GM12878 (cell line): ENCODE measurements at regions not wholly inside any gene's neighbourhood (a gene's known extent, or its start where the extent isn't known, plus 50 kb on each side); places are given as distances from the start of the nearest gene placed in this dataset.

Source experiments
- ATAC-seq: fragments of 200-7000 bp; cut with Tn5 transposase; 3 replicates; pipeline ENCODE4 v1.9.1; 2020; ENCODE audit warnings: mild to moderate bottlenecking, moderate library complexity
- BruUV-seq: library from RNA; stranded (reverse); fragments of 400-500 nt; replicated peaks from 2 replicates; lab custom pipeline; 2021; lab: Mats Ljungman, UMichigan
- CTCF ChIA-PET: fragments of 300-600 bp; sonication (Branson Sonifier 250); formaldehyde crosslinking; extraction: SDS; loops from one replicate; lab custom pipeline; 2021; ENCODE audit warnings: inconsistent platforms; lab: Yijun Ruan, JAX
- POLR2A ChIA-PET: fragments of 350-600 bp; formaldehyde crosslinking; extraction: SDS; loops from one replicate; lab custom pipeline; 2021; ENCODE audit warnings: inconsistent platforms; lab: Charles Lee
- RAD21 ChIA-PET: fragments of 300-600 bp; sonication (Branson Sonifier 250); formaldehyde crosslinking; loops from one replicate; lab custom pipeline; 2023; ENCODE audit warnings: antibody characterized with exemption; ENCODE audit not compliant: unreplicated experiment; lab: Charles Lee
- SMC1A ChIA-PET: fragments of 300-600 bp; sonication (Branson Sonifier 250); formaldehyde crosslinking; loops from one replicate; lab custom pipeline; 2023; ENCODE audit not compliant: unreplicated experiment, uncharacterized antibody; lab: Charles Lee
- DNase-seq: peaks from one replicate; pipeline ENCODE4 v3.0.0-alpha.2; 2011; ENCODE audit warnings: low read depth, low spot score
- FAIRE-seq: peaks from 3 replicates; lab custom pipeline; 2011; peaks lifted over from hg19 to GRCh38; lab: Jason Lieb, UNC
- H2AFZ ChIP-seq: 2 replicates; pipeline ENCODE4 v1.6.0; 2011; ENCODE audit warnings: low read depth, low read length, control low read depth; ENCODE audit not compliant: control insufficient read depth
- H3K27ac ChIP-seq: 2 replicates; pipeline ENCODE4 v1.5.1; 2011; ENCODE audit warnings: control low read depth; ENCODE audit not compliant: control insufficient read depth, insufficient read depth
- H3K27me3 ChIP-seq, 2 experiments: replicated peaks in 1 of 2; 2 replicates each; pipeline versions ENCODE4 v1.6.0 to v1.6.1; 2011; ENCODE audit warnings: low read length in 1 of 2; ENCODE audit not compliant: control insufficient read depth in 2 of 2, insufficient read depth in 2 of 2
- H3K36me3 ChIP-seq, 2 experiments: 2 replicates each; pipeline ENCODE4 v1.5.1; 2011; ENCODE audit warnings: low read length in 1 of 2; ENCODE audit not compliant: control insufficient read depth in 2 of 2, insufficient read depth in 2 of 2
- H3K4me1 ChIP-seq: 2 replicates; pipeline ENCODE4 v1.6.1; 2011; ENCODE audit warnings: mild to moderate bottlenecking, low read length, moderate library complexity, mixed read lengths; ENCODE audit not compliant: control insufficient read depth, insufficient read depth
- H3K4me2 ChIP-seq: 2 replicates; pipeline ENCODE4 v1.6.0; 2011; ENCODE audit warnings: control low read depth; ENCODE audit not compliant: control insufficient read depth, insufficient read depth
- H3K4me3 ChIP-seq: fragments of 200-600 bp; sonication (generic); 2 replicates; pipeline ENCODE4 v1.5.1; 2016
- H3K79me2 ChIP-seq: 2 replicates; pipeline ENCODE4 v1.6.0; 2011; ENCODE audit warnings: low read length; ENCODE audit not compliant: control insufficient read depth, insufficient read depth
- H3K9ac ChIP-seq: 2 replicates; pipeline ENCODE4 v1.8.0; 2011; ENCODE audit warnings: low read length, control low read depth, mixed read lengths; ENCODE audit not compliant: control insufficient read depth, insufficient read depth
- H3K9me3 ChIP-seq: replicated peaks from 3 replicates; pipeline ENCODE4 v1.5.1; 2011; ENCODE audit warnings: mild to moderate bottlenecking, low read length; ENCODE audit not compliant: control insufficient read depth, insufficient read depth
- H4K20me1 ChIP-seq: 2 replicates; pipeline ENCODE4 v1.6.0; 2011; ENCODE audit not compliant: control insufficient read depth, insufficient read depth
- BACH1 ChIP-seq: fragments of 450-650 bp; IDR thresholded peaks from 2 replicates; pipeline ENCODE4 v1.6.1; 2017; ENCODE audit warnings: mild to moderate bottlenecking, borderline replicate concordance
- CTCF ChIP-seq, 3 experiments: IDR thresholded peaks in 2 of 3; conservative IDR thresholded peaks in 1 of 3; 2 replicates each; pipeline ENCODE4 v1.5.1; 2011; ENCODE audit warnings: low read depth in 3 of 3, low read length in 3 of 3, mild to moderate bottlenecking in 3 of 3, control low read depth in 2 of 3, moderate library complexity in 2 of 3, inconsistent platforms in 1 of 3, mixed read lengths in 1 of 3; ENCODE audit not compliant: control insufficient read depth in 2 of 3, insufficient read depth in 1 of 3; ENCODE audit errors: extremely low read depth in 1 of 3
- JUNB ChIP-seq: IDR thresholded peaks from 2 replicates; pipeline ENCODE4 v1.6.1; 2016; ENCODE audit warnings: antibody characterized with exemption, mild to moderate bottlenecking
- MAX ChIP-seq: IDR thresholded peaks from 2 replicates; pipeline ENCODE4 v1.6.1; 2012; ENCODE audit warnings: low read depth, low read length, improper control_type of control experiment
- NFXL1 ChIP-seq: fragments of 450-650 bp; IDR thresholded peaks from 2 replicates; pipeline ENCODE4 v1.6.1; 2017; ENCODE audit warnings: antibody characterized with exemption, mild to moderate bottlenecking, borderline replicate concordance
- NR2F1 ChIP-seq: fragments of 450-650 bp; conservative IDR thresholded peaks from 2 replicates; pipeline ENCODE4 v1.6.1; 2017; ENCODE audit warnings: mild to moderate bottlenecking
- RAD21 ChIP-seq: IDR thresholded peaks from 2 replicates; pipeline ENCODE4 v1.6.1; 2011; ENCODE audit warnings: mild to moderate bottlenecking, low read depth, low read length, moderate library complexity; ENCODE audit not compliant: insufficient read depth
- SPI1 ChIP-seq: IDR thresholded peaks from 2 replicates; pipeline ENCODE4 v1.6.1; 2011; ENCODE audit warnings: low read depth, mild to moderate bottlenecking, low read length, moderate library complexity, borderline replicate concordance; ENCODE audit not compliant: insufficient read depth
- TARDBP ChIP-seq: IDR thresholded peaks from 2 replicates; pipeline ENCODE4 v1.6.1; 2016; ENCODE audit warnings: borderline replicate concordance
- WRNIP1 ChIP-seq: IDR thresholded peaks from 2 replicates; pipeline ENCODE4 v1.6.1; 2011; ENCODE audit warnings: low read depth, low read length, improper control_type of control experiment, borderline replicate concordance
- WGBS: methylation state at CpG from one replicate; pipeline ENCODE4 v1.1.6; 2016; ENCODE audit warnings: low lambda C conversion rate; ENCODE audit not compliant: insufficient replicate concordance, insufficient coverage; ENCODE audit errors: missing lambda C conversion rate; 5-methylcytosine and 5-hydroxymethylcytosine counted together
- in situ Hi-C: fragments of 300-500 bp; cut with MboI; formaldehyde crosslinking; loops from 9 replicates; pipeline ENCODE4 v1.14.3; 2018; ENCODE audit warnings: mixed read lengths
- intact Hi-C: fragments of 100-400 bp; cut with micrococcal nuclease; formaldehyde crosslinking; loops from one replicate; pipeline ENCODE4 v1.14.2; 2022; ENCODE audit not compliant: unreplicated experiment

- BruUV-seq, result no TSS peak
- intact Hi-C loops, result no loop called here
Measured at GRCh38 chr15:38646716-38647115, 82.1 kb upstream of the RASGRP1 start.

GRCh38 chr15:38647683-38648082 lies 83.1 kb upstream of the RASGRP1 start:
- no peak overlapping the region for H3K4me2 ChIP-seq

More at GRCh38 chr15:38646716-38647115, 82.1 kb upstream of the RASGRP1 start:
- Histone ChIP-seq H3K4me3 (no peak overlapping the region), H3K4me2 (no peak overlapping the region), H3K4me1 (peaks cover 19% of the 10 kb centered on the region), H3K9me3 (no peaks in the 10 kb centered on the region; the same call in 1 of the 3 replicates), H3K79me2 (no peaks in the 10 kb centered on the region), H3K27ac (no peak overlapping the region), H2AFZ (no peak overlapping the region), H3K9ac (no peak overlapping the region), H3K36me3 (no peaks in the 10 kb centered on the region), H3K27me3 (no peaks in the 10 kb centered on the region), H4K20me1 (no peaks in the 10 kb centered on the region)
- in situ Hi-C loops, result no loop called here
- ChIA-PET SMC1A (interaction anchor here (0.6 to 47.0 kb wide), 6 partner anchors 15 to 104 kb away, joined by 3 to 1803 read pairs (median 202); partner anchors contain the start of gene RASGRP1), RAD21 (interaction anchor here (1.1 to 22.0 kb wide), 6 partner anchors 16 to 206 kb away, joined by 3 to 737 read pairs (median 122); partner anchors contain the start of gene RASGRP1), CTCF (interaction anchor here (2.2 to 9.8 kb wide), 5 partner anchors 15 to 85 kb away, joined by 10 to 188 read pairs (median 112); partner anchors contain the start of gene RASGRP1), POLR2A (interaction anchor here (11.6 to 20.1 kb wide), 2 partner anchors 17 to 26 kb away, joined by 310 to 367 read pairs; no protein-coding TSS in a partner anchor)
- ATAC-seq (no peak), DNase-seq (no peak), FAIRE-seq (no peak)
- 84% methylated on average over 3 of the region's 3 CpGs for WGBS
- TF ChIP-seq WRNIP1, result no peak

More at GRCh38 chr15:38647683-38648082, 83.1 kb upstream of the RASGRP1 start:
- intact Hi-C loops, result no loop called here
- BruUV-seq, result no TSS peak
- DNase-seq, result no peak
- Histone ChIP-seq H3K36me3 (no peaks in the 10 kb centered on the region), H3K79me2 (no peaks in the 10 kb centered on the region), H3K27ac (no peak overlapping the region), H3K27me3 (no peaks in the 10 kb centered on the region), H3K9ac (no peak overlapping the region), H3K9me3 (no peaks in the 10 kb centered on the region; the same call in 1 of the 3 replicates), H3K4me3 (no peak overlapping the region), H2AFZ (no peak overlapping the region), H3K4me1 (peaks cover 27% of the 10 kb centered on the region), H4K20me1 (no peaks in the 10 kb centered on the region)
- in situ Hi-C loops, result no loop called here
- SMC1A ChIA-PET, result interaction anchor here (0.6 to 47.0 kb wide), 8 partner anchors 14 to 217 kb away, joined by 3 to 1803 read pairs (median 151); partner anchors contain the start of gene RASGRP1
- TF ChIP-seq BACH1, result no peak
- TF ChIP-seq CTCF (IDR thresholded peaks at IDR 0.05 in 2 of 3, conservative IDR thresholded peaks at IDR 0.05 in 1 of 3; ENCODE audit: control insufficient read depth in 2 of 3, extremely low read depth in 1 of 3, insufficient read depth in 1 of 3, low read depth in 3 of 3, low read length in 3 of 3), result peak in 2 of 3 experiments; percentile 5 to 17; a peak in 1 of 6 replicates
- TF ChIP-seq JUNB, result peak; percentile 56
- no peak for TF ChIP-seq NFXL1
- no peak for TF ChIP-seq SPI1
- no peak for TF ChIP-seq TARDBP
- no peak for TF ChIP-seq MAX
- TF ChIP-seq NR2F1, result no peak
- TF ChIP-seq RAD21, result peak; percentile 23; the same call in 1 of the 2 replicates
- no peak for FAIRE-seq
- RAD21 ChIA-PET, result interaction anchor here (1.1 to 22.0 kb wide), 7 partner anchors 17 to 207 kb away, joined by 3 to 737 read pairs (median 95); partner anchors contain the start of gene RASGRP1
- CTCF ChIA-PET, result interaction anchor here (2.1 to 9.8 kb wide), 6 partner anchors 8 to 86 kb away, joined by 7 to 188 read pairs (median 99); partner anchors contain the start of gene RASGRP1
- no peak for ATAC-seq
- POLR2A ChIA-PET, result interaction anchor here (1.4 to 20.1 kb wide), 5 partner anchors 15 to 84 kb away, joined by 6 to 367 read pairs (median 119); no protein-coding TSS in a partner anchor
